ENCODE measurements at regions not wholly inside any gene's neighbourhood (a gene's known extent, or its start where the extent isn't known, plus 50 kb on each side); places are given as distances from the start of the nearest gene placed in this dataset.

- H3F3A ChIP-seq (ENCODE audit: insufficient read depth, low read length) = no peaks in the 10 kb centered on the region
- no peaks in the 10 kb centered on the region for H3K4me1 ChIP-seq (ENCODE audit: insufficient read depth, low read length, severe bottlenecking)
- H4K20me1 ChIP-seq (ENCODE audit: insufficient read depth, low read length) = no peaks in the 10 kb centered on the region
- TF ChIP-seq CTCF (IDR thresholded peaks at IDR 0.05; ENCODE audit: low read length) = no peak
- TF ChIP-seq EZH2 (IDR thresholded peaks at IDR 0.05; ENCODE audit: borderline replicate concordance, low read length) = no peak
- H3K4me3 ChIP-seq (ENCODE audit: low read depth, low read length, poor library complexity, severe bottlenecking) = no peak overlapping the region
- H3K4me2 ChIP-seq (ENCODE audit: low read length) = no peak overlapping the region
- no peak overlapping the region for H3K9ac ChIP-seq (ENCODE audit: low read length)
- H3K9me2 ChIP-seq (ENCODE audit: low read depth, low read length) = no peaks in the 10 kb centered on the region
- no peaks in the 10 kb centered on the region for H3K36me3 ChIP-seq (ENCODE audit: insufficient read depth, low read length)
- H2AFZ ChIP-seq (ENCODE audit: low read length) = no peak overlapping the region
- H3K27ac ChIP-seq (ENCODE audit: low read depth, low read length, poor library complexity, severe bottlenecking) = no peak overlapping the region
- H3K9me3 ChIP-seq (ENCODE audit: low read length) = no peaks in the 10 kb centered on the region
- no peaks in the 10 kb centered on the region for H3K79me2 ChIP-seq (ENCODE audit: insufficient read depth, low read length)
- H3K27me3 ChIP-seq (ENCODE audit: insufficient read depth, low read length) = no peaks in the 10 kb centered on the region
These were observed 122.7 kb upstream of the ADGRF1 start for GRCh38 chr6:47164877-47165276.

- TF ChIP-seq CTCF (IDR thresholded peaks at IDR 0.05; ENCODE audit: low read length) = no peak
- no peak for TF ChIP-seq EZH2 (IDR thresholded peaks at IDR 0.05; ENCODE audit: borderline replicate concordance, low read length)
- Histone ChIP-seq H3K9ac (ENCODE audit: low read length) (no peak overlapping the region), H4K20me1 (ENCODE audit: insufficient read depth, low read length) (no peaks in the 10 kb centered on the region), H3F3A (ENCODE audit: insufficient read depth, low read length) (no peaks in the 10 kb centered on the region), H3K4me2 (ENCODE audit: low read length) (no peak overlapping the region), H3K4me3 (ENCODE audit: low read depth, low read length, poor library complexity, severe bottlenecking) (no peak overlapping the region), H3K9me2 (ENCODE audit: low read depth, low read length) (no peaks in the 10 kb centered on the region), H3K36me3 (ENCODE audit: insufficient read depth, low read length) (no peaks in the 10 kb centered on the region), H2AFZ (ENCODE audit: low read length) (no peak overlapping the region), H3K4me1 (ENCODE audit: insufficient read depth, low read length, severe bottlenecking) (no peaks in the 10 kb centered on the region), H3K9me3 (ENCODE audit: low read length) (no peaks in the 10 kb centered on the region), H3K79me2 (ENCODE audit: insufficient read depth, low read length) (no peaks in the 10 kb centered on the region), H3K27me3 (ENCODE audit: insufficient read depth, low read length) (no peaks in the 10 kb centered on the region), H3K27ac (ENCODE audit: low read depth, low read length, poor library complexity, severe bottlenecking) (no peak overlapping the region)
These were observed 121.4 kb upstream of the ADGRF1 start for GRCh38 chr6:47163536-47163935.

GRCh38 chr6:47162793-47163192 lies 120.7 kb upstream of the ADGRF1 start:
- Histone ChIP-seq H3K9ac (ENCODE audit: low read length) (no peak overlapping the region), H3K79me2 (ENCODE audit: insufficient read depth, low read length) (no peaks in the 10 kb centered on the region), H3K36me3 (ENCODE audit: insufficient read depth, low read length) (no peaks in the 10 kb centered on the region), H4K20me1 (ENCODE audit: insufficient read depth, low read length) (no peaks in the 10 kb centered on the region), H3K27ac (ENCODE audit: low read depth, low read length, poor library complexity, severe bottlenecking) (no peak overlapping the region), H3K4me1 (ENCODE audit: insufficient read depth, low read length, severe bottlenecking) (no peaks in the 10 kb centered on the region), H3F3A (ENCODE audit: insufficient read depth, low read length) (no peaks in the 10 kb centered on the region), H3K9me3 (ENCODE audit: low read length) (no peaks in the 10 kb centered on the region), H3K9me2 (ENCODE audit: low read depth, low read length) (no peaks in the 10 kb centered on the region), H3K27me3 (ENCODE audit: insufficient read depth, low read length) (no peaks in the 10 kb centered on the region), H3K4me2 (ENCODE audit: low read length) (no peak overlapping the region), H2AFZ (ENCODE audit: low read length) (no peak overlapping the region), H3K4me3 (ENCODE audit: low read depth, low read length, poor library complexity, severe bottlenecking) (no peak overlapping the region)
- no peak for TF ChIP-seq CTCF (IDR thresholded peaks at IDR 0.05; ENCODE audit: low read length)
- no peak for TF ChIP-seq EZH2 (IDR thresholded peaks at IDR 0.05; ENCODE audit: borderline replicate concordance, low read length)
